Hematopoietic multipotent progenitor cell treated with erythropoietin and hydrocortisone succinate and interleukin-3 and kit ligand, for 4 days (in vitro differentiated cells): ENCODE measurements at regions not wholly inside any gene's neighbourhood (a gene's known extent, or its start where the extent isn't known, plus 50 kb on each side); places are given as distances from the start of the nearest gene placed in this dataset.

Experiments used
- DNase-seq: peaks from one replicate; pipeline ENCODE4 v3.0.0-alpha.2; 2015

- DNase-seq, result no peak
Measured at GRCh38 chrX:38856670-38857265, 55.5 kb downstream of the MID1IP1 start.

GRCh38 chrX:38857736-38858523 is 56.7 kb downstream of the MID1IP1 start:
- DNase-seq, result no peak

GRCh38 chrX:38859602-38860001 is 58.3 kb downstream of the MID1IP1 start:
- no peak for DNase-seq

- no peak for DNase-seq
Measured at GRCh38 chrX:38860106-38861013, 59.1 kb downstream of the MID1IP1 start.

GRCh38 chrX:38861489-38861888 is 60.2 kb downstream of the MID1IP1 start:
- no peak for DNase-seq

DNA sequence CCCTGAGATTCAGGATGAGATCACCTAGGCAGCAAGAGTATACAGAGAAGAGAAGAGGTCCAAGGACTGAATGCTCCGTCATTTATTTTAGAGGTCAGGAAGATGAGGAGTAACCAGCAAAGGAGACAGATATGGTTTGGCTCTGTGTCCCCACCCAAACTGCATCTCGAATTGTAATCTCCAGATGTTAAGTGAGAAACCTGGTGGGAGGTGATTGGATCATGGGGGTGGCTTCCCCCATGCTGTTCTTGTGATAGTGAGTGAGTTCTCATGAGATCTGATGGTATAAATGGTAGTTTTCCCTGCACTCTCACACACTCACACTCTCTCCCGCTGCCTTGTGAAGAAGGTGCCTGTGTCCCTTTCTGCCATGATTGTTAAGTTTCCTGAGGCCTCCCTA is 60.8 kb downstream of the MID1IP1 start:
- DNase-seq, result no peak

DNA sequence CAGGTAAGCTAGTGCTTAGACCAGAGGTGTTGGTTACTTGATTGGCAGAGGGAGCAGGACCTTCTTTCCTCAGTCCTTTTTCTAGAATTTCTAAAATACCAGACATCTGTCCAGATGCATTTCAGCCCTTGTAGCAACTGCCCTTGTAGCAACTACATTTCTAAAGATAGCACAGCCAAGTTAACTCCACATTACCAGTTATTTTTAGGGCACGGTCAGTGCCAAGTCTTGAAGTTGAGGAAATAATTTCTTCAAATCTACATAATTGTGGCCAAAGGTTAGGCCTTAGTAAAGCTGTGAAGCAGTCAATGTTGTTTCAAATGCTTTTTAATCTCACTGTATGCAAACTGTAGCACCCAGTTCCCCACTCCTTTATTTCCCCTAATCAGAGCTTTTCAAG is 62.9 kb downstream of the MID1IP1 start:
- DNase-seq, result no peak

DNA sequence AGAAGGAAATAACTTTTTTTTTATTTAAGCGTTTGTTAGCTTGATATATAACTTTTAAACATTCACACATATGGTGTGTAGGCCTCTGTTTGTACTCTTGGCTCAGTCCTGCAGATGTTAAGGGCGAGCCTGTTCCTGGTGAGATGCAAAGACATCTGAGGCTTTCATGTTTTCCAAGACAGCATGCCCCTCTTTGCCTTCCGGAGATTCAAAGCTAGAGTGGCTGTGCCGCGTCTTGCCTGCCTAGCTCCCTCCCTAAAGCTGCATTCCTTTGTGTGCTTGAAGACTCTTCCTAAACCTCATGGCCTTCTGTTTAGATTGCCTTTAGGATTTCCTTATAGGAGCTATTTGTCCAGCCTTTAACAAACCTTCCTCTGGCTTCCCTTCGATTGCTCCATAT is 67.1 kb downstream of the MID1IP1 start:
- no peak for DNase-seq

- peak; percentile 38 for DNase-seq
Measured at GRCh38 chrX:38868941-38869401, 67.7 kb downstream of the MID1IP1 start.

DNA sequence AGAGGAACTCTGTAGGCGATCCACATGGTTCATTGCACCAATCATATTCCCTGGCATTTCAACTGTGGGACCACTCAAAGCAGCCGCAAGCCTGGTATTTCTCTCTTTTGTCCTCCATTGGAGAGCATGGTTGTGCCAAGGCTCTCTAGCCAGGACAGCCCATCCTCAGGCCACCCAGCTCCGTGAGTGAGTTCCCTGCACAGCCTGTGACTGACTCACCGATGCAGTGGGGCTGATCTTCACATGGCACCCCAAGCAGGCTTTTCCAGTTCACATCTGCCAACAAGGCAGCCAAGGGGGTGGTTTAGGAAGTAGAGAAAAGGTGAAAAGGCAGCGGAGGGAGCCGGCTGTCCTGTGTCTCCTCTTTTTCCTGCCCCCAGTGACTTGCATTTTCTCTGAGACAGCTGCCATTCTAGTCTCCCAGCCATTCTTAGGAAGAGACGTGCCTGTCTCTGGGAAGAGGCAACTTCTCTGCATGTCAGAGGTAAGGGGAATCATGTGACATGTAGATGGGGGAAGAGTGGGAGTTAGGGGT is 69.2 kb downstream of the MID1IP1 start:
- DNase-seq, result peak; percentile 4

DNA sequence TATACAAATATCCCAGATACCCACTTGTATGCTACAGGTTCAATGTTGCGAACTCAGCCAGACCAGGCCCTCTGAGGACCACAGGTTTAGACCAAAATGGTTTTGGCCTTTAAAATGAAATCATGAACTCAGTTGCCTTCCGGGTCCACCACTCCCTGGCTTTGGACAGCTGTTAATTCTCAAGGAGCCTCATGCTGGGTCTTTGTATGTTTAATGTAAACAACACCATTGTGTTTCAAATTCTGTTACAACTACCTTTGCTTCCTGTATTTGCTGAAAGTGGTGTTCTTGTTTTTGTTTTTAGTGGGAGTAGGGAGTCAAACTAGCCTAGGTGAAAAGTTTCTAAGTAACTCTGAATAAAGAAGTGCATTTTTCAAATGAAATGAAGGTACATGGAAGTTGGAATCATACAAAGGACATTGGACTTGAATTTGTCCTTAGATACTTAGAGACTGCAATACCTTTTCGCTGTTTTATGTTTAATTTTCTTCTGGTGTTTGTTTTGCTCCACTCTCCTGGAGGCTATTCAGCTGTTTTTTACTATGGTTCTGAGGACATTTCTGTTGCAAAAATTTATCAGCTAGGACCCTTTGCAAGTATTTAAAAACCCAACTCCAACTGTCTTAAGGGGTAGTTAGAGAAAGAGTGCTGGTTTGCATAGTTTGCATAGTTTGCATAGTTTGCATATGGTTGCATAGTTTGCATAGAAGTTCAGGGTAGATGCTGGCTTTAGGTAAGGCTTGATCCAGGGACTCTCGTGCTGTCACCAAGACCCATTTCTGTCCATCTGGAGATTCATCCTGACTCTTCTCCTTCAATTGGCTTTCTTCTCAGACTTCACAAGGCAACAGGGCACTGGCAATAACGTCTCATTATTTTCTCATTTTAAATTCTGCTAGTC is 70.1 kb downstream of the MID1IP1 start:
- no peak for DNase-seq

DNA sequence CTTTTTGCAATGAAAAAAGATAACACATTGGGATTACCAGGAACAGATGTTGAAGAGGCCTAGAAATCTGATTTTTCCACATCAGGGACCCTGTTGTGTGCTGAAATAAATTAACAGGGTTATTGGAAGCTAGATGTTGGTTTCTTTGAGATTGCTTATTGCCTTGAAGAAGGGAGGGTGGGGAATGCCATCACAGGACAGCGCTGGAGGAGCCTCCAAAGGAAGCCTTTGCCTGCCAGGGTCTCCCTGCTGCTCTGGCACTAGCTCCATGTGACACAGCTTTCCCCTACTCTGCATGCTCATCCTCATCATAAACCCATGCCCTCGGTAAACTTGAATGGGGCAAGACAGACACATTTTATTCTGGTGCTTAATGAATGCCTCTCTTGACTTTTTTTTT is 76.1 kb downstream of the MID1IP1 start:
- DNase-seq, result no peak

- no peak for DNase-seq
Measured at GRCh38 chrX:38878641-38879340, 77.5 kb downstream of the MID1IP1 start.

- DNase-seq, result peak; percentile 64
Measured at GRCh38 chrX:38879631-38880220, 78.5 kb downstream of the MID1IP1 start.

- peak; percentile 5 for DNase-seq
Measured at GRCh38 chrX:38880296-38880854, 79.1 kb downstream of the MID1IP1 start.

- no peak for DNase-seq
Measured at GRCh38 chrX:38881066-38881465, 79.8 kb downstream of the MID1IP1 start.

DNA sequence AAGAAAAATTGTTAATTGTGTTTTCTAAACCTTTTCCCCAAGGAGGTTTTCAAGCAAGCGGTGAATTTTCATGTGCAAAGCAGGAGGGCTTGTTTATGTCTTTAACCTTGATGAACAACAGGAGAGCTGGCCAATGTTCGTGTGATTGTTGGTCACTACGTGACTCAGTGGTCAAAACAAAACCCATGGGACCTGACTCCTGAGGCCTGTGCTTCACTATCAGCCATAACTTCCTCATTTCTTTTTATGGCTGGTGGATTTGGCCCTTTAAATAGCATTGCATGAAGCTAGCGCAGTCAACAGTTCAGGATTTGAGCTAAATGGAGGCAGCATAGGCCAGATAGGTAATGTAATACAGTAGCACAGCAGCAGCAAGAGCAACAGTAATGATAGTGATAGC is 80.5 kb downstream of the MID1IP1 start:
- DNase-seq, result peak; percentile 25

GRCh38 chrX:38882894-38883626 is 81.8 kb downstream of the MID1IP1 start:
- no peak for DNase-seq

DNA sequence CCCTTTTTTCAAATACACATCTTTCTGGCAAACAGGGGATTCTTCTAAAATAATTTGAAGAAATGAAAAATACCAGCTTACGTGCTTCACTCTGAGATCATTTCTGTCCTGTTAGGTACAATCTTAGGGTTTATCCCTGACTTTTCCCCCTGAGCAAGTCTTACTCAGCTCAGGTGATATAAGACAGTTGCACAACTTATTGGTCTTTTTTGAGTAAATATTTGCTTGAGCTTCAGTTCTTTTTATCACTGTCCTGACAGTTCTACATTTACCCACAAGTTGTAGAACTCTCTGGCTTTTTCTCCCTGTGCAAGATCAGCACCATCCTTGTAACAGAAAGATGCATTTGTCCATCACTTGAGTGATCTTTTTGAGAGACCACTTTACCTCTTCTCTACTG is 84.9 kb downstream of the MID1IP1 start:
- DNase-seq, result no peak

DNA sequence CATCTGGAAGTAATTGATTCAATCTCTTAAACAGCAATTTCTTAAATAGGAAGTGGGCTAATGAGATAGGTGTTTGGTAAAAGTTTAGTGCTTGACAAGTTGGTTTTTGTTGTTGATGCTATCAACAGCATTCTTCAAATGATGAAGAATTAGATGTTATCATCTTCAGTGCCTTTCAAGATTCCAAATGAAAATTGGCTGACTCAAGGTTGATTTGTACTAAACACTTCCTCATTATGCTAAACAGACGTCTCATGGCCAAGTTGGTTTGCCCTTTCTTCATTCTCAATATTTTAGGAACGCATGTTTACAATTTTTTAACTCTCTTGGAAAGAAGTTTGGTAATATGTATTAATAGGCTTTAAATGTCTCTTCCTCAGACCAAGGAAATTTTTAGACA is 86.0 kb downstream of the MID1IP1 start:
- peak; percentile 9 for DNase-seq
